H1 (cell line): ENCODE measurements at regions not wholly inside any gene's neighbourhood (a gene's known extent, or its start where the extent isn't known, plus 50 kb on each side); places are given as distances from the start of the nearest gene placed in this dataset.

Experiments used
- BACH1 ChIP-seq: IDR thresholded peaks from 2 replicates; pipeline ENCODE4 v1.6.1; 2012; ENCODE audit warnings: low read length, improper control_type of control experiment
- RFX5 ChIP-seq: IDR thresholded peaks from 2 replicates; pipeline ENCODE4 v1.6.1; 2011; ENCODE audit warnings: low read depth, low read length, improper control_type of control experiment, borderline replicate concordance
- SUZ12 ChIP-seq: fragments of 200-600 bp; sonication (generic); IDR thresholded peaks from 2 replicates; pipeline ENCODE4 v1.6.1; 2012; ENCODE audit warnings: mild to moderate bottlenecking, inconsistent platforms, low read length, moderate library complexity, mixed read lengths

- TF ChIP-seq BACH1 (no peak), RFX5 (no peak), SUZ12 (no peak)
These were observed 399.5 kb upstream of the CNTN3 start (continued) for GRCh38 chr3:75014008-75014407.
